Sigmoid colon (tissue), 4 donors: ENCODE measurements at regions not wholly inside any gene's neighbourhood (a gene's known extent, or its start where the extent isn't known, plus 50 kb on each side); places are given as distances from the start of the nearest gene placed in this dataset.

ENCODE experiments used
- CTCF ChIP-seq, 4 experiments: fragments of 450-650 bp in 3 of 4; fragments of 200-600 bp in 1 of 4; IDR thresholded peaks; one replicate each; pipeline ENCODE4 v1.5.1; 2016 to 2019; ENCODE audit warnings: antibody characterized with exemption in 4 of 4, mild to moderate bottlenecking in 3 of 4, moderate library complexity in 2 of 4
- POLR2A ChIP-seq, 2 donors: fragments of 450-650 bp; IDR thresholded peaks; one replicate each; pipeline ENCODE4 v1.6.1; 2016; ENCODE audit warnings: antibody characterized with exemption in 2 of 2, mild to moderate bottlenecking in 2 of 2, moderate library complexity in 2 of 2
- POLR2AphosphoS5 ChIP-seq, 4 donors: sonication (generic); formaldehyde crosslinking; IDR thresholded peaks; one replicate each; pipeline ENCODE4 v1.6.1; 2017; ENCODE audit warnings: antibody characterized with exemption in 4 of 4

- TF ChIP-seq CTCF (IDR thresholded peaks at IDR 0.05) (no peak), POLR2AphosphoS5 (IDR thresholded peaks at IDR 0.05) (no peak), POLR2A (IDR thresholded peaks at IDR 0.05) (no peak)
These were observed 78.8 kb upstream of the WDR26 start for GRCh38 chr1:224513383-224513782.
